IPS-15b (cell line): ENCODE measurements at regions not wholly inside any gene's neighbourhood (a gene's known extent, or its start where the extent isn't known, plus 50 kb on each side); places are given as distances from the start of the nearest gene placed in this dataset.

Experiments
- H3K27me3 ChIP-seq: one replicate; pipeline ENCODE4 v1.6.1; 2013; ENCODE audit warnings: low read length; ENCODE audit not compliant: control insufficient read depth, insufficient read depth
- H3K36me3 ChIP-seq: one replicate; pipeline ENCODE4 v1.6.1; 2013; ENCODE audit warnings: low read length; ENCODE audit not compliant: control insufficient read depth, insufficient read depth
- H3K4me1 ChIP-seq: one replicate; pipeline ENCODE4 v1.6.1; 2013; ENCODE audit warnings: mild to moderate bottlenecking, low read length; ENCODE audit not compliant: control insufficient read depth, insufficient read depth
- H3K4me3 ChIP-seq: one replicate; pipeline ENCODE4 v1.5.1; 2013; ENCODE audit warnings: low read depth, low read length
- H3K9ac ChIP-seq: one replicate; pipeline ENCODE4 v1.6.1; 2013; ENCODE audit warnings: low read depth, mild to moderate bottlenecking, low read length
- H3K9me3 ChIP-seq: one replicate; pipeline ENCODE4 v1.6.1; 2013; ENCODE audit warnings: mild to moderate bottlenecking, low read length; ENCODE audit not compliant: control insufficient read depth, insufficient read depth

DNA sequence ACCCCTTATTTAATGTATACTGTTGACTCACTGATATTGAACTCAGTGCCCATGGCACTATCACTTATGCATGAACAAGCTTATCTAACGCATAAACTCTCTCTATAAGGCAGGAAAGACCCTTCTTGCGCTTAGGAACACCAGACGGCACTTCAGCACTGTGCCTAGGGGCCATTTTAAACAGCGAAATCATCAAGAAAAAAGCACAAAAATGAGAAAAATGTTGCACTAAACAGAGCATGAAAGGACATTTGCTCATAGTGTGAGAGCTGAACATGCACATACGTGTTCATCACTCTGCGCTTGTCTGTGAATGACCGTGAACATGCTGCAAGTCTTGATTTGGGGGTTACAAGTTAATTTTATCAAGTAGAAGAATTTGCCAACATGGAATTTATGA is 109.6 kb downstream of the WDR11 start:
- peaks cover 3% of the 10 kb centered on the region for H3K4me1 ChIP-seq
- H3K4me3 ChIP-seq = no peak overlapping the region
- H3K9ac ChIP-seq = no peak overlapping the region
- H3K9me3 ChIP-seq = no peaks in the 10 kb centered on the region
- no peaks in the 10 kb centered on the region for H3K27me3 ChIP-seq
- no peaks in the 10 kb centered on the region for H3K36me3 ChIP-seq

DNA sequence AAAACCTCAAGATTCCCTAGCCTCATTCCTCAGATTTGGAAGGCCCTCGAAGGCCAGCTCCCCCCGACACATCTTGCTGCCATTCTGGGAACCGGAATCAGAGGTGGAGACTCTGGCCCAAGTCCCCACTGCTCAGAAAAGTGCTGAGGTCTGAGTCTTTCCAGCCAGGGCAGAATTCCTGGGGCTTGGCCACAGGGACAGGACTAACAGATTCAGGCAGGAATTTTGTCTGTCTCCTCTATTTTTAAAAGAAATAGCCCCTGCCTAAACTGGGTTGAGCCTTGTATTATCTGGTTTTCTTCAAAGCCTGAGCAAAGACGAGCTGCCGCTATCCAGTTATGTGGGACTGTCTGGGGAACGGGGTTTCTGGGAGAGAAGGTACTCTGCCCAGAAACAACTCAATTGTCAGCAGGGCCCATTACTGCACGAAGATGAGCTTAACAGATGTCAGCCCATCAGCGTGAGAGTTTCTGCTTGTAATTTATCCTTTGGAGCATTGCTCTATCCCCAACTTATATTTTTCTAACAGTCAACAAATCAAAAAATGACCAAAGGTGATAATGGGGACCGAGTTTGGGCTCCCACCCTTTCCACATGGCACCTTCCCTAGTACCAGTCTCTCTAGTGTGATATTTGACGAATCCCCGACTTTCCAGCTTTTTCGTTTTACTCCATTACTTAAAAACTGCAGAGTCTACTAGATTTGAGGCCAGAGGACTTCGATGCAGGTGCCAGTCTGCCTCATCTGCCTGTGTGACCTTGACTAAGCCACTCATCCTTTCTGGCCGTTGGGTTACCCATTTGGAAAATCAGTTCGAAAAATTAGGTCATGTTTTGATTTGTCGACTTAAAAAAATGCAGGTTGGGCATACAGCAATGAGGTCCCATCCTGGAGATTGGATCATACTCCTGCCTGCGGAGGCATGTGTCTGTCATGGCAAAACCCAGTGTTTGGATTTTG is 110.9 kb downstream of the WDR11 start:
- H3K9me3 ChIP-seq = no peaks in the 10 kb centered on the region
- H3K9ac ChIP-seq = no peak overlapping the region
- H3K27me3 ChIP-seq = no peaks in the 10 kb centered on the region
- H3K4me1 ChIP-seq = peaks cover 3% of the 10 kb centered on the region
- H3K4me3 ChIP-seq = no peak overlapping the region
- H3K36me3 ChIP-seq = no peaks in the 10 kb centered on the region

DNA sequence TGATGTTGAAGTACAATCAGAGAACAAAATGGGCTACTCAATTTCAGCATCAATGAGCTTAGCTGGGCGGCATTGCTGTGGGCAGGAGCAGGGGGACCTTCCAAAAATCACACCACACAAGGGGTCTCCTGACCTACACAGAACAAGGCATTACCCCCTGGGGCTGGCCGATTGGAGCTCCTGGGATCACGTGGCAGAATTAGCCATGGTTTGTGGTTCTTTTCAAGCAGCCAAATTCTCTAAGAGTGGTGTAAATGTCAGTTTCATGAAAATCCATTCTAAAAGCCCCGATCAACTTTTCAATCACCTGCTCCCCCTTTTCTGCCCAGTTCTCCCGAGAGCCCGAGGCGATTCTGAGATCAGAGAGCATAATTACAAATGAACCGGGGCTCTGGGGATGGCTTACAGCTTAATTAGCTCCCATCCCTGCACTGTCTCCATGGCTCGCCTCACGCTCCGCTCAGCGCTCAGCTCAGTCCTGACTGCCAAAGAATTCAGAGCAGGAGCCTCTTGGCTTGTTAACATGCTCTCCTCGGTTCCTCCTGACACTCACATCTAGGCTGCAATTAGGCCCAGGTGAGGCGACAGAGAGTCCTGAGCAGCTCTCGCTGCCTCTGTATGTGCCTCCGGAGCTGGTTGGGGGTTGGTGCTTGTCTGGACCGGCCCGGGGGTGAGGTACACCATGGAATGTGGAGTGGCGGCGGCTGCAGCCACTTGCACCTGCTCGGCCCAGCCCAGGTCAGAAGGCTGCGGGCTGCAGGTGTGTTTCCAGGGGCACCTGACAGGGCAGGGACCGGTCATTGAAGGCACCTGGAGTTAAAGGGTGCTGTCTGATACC is 111.8 kb downstream of the WDR11 start:
- Histone ChIP-seq H3K27me3 (no peaks in the 10 kb centered on the region), H3K4me1 (peaks cover 3% of the 10 kb centered on the region), H3K9me3 (no peaks in the 10 kb centered on the region), H3K36me3 (no peaks in the 10 kb centered on the region), H3K4me3 (no peak overlapping the region), H3K9ac (no peak overlapping the region)

DNA sequence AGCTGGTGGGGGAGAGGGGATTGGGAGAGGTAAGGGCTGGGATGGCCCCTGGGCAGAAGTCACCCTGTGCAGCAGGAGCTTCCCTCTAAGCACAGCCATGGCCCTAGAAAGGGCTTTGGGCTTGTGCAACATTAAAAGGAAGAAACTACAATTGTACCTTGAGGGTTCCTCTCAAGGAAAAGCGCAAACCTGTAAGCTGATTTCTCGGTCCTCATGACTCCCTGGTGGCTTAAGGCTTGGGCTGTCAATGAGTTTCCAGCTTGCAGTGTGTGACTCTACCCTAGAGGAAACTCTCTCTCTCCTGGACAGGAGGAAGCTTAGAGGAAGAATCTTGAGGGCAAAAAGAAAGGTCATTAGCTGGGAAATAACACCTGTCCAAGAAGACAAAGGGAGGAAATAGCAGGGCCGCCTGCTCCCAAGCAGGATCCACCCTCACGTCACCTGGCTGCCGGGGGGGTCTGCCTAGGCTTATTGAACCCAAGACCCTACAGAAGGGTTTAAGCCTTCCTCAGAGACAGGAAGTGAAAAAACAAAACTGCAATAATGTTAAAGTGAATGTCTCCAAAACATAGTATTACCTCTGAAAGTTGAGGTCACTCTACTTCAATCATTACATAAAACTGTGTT is 112.5 kb downstream of the WDR11 start:
- Histone ChIP-seq H3K4me3 (no peak overlapping the region), H3K36me3 (no peaks in the 10 kb centered on the region), H3K27me3 (no peaks in the 10 kb centered on the region), H3K4me1 (peaks cover 3% of the 10 kb centered on the region), H3K9ac (no peak overlapping the region), H3K9me3 (no peaks in the 10 kb centered on the region)

DNA sequence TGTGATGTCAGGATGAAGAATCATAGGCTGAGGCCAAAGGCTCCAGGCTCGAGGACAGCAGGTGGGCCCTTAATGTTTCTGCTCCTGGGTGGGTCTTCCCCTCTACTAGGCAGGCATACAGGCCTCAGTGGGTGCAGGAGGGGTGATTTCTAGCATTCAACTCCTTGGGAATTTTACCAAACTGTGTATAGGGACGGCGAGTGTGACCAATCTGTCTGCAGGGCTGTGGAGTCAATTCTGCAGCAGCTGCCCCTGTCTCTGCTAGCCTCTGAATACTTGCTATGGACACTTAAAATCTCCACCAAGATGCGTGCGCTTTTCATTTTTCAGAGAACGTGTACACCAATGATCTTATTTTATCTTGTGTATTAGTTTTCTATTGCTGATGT is 115.5 kb downstream of the WDR11 start:
- Histone ChIP-seq H3K36me3 (no peaks in the 10 kb centered on the region), H3K4me3 (no peak overlapping the region), H3K9ac (no peak overlapping the region), H3K9me3 (no peaks in the 10 kb centered on the region), H3K4me1 (peaks cover 3% of the 10 kb centered on the region), H3K27me3 (no peaks in the 10 kb centered on the region)

DNA sequence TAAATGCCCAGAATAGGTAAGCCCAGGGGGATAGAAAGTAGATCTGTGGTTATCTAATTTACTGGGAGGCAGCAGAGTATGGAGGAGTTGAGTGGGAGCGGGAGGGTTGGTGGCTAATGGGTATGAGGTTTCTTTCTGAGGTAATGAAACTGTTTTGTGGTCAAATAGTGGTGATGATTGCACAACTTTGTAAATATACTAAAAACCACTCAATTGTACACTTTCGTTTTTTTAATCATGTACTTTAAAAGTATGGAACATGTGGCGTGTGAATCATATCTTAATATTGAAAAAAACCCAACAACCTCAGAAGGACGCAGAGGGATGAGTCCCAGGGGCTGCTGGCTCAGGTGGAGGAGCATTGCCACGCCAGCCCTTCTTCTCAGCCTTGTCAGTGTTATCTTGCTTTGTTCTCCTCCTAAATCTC is 118.1 kb downstream of the WDR11 start:
- Histone ChIP-seq H3K27me3 (no peaks in the 10 kb centered on the region), H3K9ac (no peak overlapping the region), H3K9me3 (no peaks in the 10 kb centered on the region), H3K4me1 (no peaks in the 10 kb centered on the region), H3K36me3 (no peaks in the 10 kb centered on the region), H3K4me3 (no peak overlapping the region)

DNA sequence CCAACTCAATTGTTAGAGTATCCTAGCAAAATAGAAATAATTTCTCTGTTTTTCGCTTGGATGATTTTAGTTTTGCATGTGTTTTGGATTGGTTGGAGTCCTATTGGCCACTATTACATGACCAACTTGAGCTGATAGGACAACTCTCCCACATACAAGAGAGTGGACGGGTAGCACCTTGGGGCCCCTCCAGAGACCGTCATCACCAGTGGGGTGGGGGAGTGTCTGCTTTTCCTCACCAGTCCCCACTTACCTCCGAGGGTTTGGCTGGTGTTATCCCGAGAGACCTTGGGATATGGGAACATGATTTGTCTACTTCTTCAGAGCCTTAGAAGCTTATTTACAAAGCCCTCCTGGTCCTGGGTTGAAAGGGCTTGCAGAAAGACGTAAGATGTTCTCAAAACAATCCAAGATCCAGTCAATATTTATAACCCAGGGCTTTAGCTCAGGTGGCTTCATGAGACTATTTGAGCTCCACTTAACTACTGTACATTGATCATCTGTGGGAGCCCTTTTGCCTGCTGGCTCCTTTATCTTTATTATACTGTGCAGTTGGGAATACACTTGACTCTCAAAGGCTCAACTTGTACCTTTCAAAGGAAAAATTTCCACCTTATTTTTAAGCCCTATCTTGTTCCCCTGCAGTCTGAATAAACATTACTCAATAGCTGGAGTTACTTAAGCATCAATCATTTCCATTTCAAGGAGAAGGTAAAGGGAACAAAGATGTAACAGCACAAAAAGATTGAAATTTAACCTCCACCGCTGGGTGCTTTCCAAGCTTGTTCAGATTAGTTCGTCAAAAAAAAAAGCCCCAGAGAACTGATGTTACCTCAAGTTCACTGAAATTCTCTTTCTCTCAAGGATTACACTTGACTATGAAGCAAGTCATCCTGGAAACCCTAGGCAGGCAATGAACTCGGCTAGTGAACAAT is 119.7 kb downstream of the WDR11 start:
- no peak overlapping the region for H3K9ac ChIP-seq
- no peaks in the 10 kb centered on the region for H3K4me1 ChIP-seq
- H3K4me3 ChIP-seq = no peak overlapping the region
- H3K9me3 ChIP-seq = no peaks in the 10 kb centered on the region
- no peaks in the 10 kb centered on the region for H3K36me3 ChIP-seq
- no peaks in the 10 kb centered on the region for H3K27me3 ChIP-seq

DNA sequence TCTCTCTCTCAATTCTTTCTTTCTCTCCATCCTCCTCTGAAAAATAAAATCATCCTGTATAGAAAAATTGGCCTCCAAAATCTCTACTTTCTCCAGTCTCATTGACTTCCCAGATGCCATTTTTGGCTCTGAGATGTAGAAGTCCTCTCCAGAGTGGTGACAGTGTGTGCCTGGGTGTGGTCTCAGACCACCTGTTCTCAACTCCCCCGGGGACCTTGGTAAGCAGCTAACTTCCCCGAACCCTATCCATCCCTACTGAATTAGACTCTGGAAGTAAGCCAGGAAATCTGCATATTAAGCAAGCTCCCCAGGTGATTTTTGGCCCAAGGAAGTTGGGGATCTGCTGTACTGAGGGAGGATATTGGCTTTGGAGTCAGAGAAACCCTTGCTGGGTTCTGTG is 120.5 kb downstream of the WDR11 start:
- Histone ChIP-seq H3K27me3 (no peaks in the 10 kb centered on the region), H3K4me3 (no peak overlapping the region), H3K9me3 (no peaks in the 10 kb centered on the region), H3K9ac (no peak overlapping the region), H3K36me3 (no peaks in the 10 kb centered on the region), H3K4me1 (no peaks in the 10 kb centered on the region)

DNA sequence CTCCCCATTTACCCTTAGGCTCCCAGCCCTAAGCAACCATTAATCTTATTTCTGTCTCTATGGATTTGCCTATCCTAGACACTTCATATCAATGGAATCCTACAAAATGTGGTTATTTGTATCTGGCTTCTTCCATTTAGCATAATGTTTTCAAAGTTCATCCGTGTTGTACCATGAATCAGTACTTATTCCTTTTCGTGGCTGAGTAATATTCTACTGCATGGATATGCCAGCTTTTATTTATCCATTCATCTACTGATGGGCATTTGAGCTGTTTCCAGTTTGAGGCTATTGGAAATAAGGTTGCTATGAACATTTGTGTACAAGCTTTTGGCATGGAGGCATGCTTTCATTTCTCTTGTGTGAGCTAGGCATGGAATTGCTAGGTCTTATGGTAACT is 121.1 kb downstream of the WDR11 start:
- Histone ChIP-seq H3K9ac (no peak overlapping the region), H3K27me3 (no peaks in the 10 kb centered on the region), H3K9me3 (no peaks in the 10 kb centered on the region), H3K4me3 (no peak overlapping the region), H3K36me3 (no peaks in the 10 kb centered on the region), H3K4me1 (no peaks in the 10 kb centered on the region)

DNA sequence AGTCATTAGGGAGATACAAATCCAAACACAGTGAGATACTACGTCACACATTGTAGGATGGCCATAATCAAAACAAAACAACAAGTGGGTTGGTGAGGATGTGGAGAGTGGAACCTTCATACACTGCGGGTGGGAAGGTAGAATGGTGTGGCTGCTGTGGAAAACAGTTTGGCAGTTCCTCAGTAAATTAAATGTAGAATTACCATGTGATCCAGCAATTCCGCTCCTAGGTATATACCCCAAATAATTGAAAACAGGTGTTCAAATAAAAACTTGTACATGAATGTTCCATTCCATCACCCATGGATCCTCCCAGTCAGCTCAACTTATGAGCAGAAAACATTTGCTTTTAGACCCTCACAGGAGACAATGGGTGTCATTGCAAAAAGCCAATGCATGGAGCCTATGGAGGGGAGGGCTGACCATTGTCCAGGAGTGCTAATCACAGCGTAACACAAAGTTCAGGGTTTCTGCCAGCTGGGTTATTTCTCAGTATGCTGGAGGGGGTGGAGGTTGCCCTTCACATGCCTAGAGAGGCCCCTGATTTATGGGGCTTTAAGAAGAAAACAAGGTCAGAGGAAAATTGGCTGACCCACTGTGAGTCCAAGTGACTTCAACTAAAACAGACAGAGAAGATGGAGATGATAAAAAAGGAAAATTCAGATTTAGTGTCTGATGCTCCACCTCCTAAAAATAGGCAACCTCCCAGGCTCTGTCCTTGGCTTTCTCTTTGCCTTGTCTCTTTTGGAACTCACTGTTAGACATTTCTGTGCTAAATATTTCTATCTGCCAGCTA is 124.1 kb downstream of the WDR11 start:
- Histone ChIP-seq H3K9me3 (no peaks in the 10 kb centered on the region), H3K4me1 (peaks cover 5% of the 10 kb centered on the region), H3K27me3 (peaks cover 23% of the 10 kb centered on the region), H3K4me3 (no peak overlapping the region), H3K36me3 (no peaks in the 10 kb centered on the region), H3K9ac (no peak overlapping the region)
